ENCODE measurements at regions not wholly inside any gene's neighbourhood (a gene's known extent, or its start where the extent isn't known, plus 50 kb on each side); places are given as distances from the start of the nearest gene placed in this dataset.

- Histone ChIP-seq H3K23ac (ENCODE audit: low read length in 2 of 2) (no peak overlapping the region), H4K91ac (ENCODE audit: low read length) (no peak overlapping the region), H3K18ac (ENCODE audit: low read depth in 1 of 2, low read length in 2 of 2) (no peak overlapping the region), H3K27me3 (ENCODE audit: control insufficient read depth in 1 of 2, insufficient read depth in 1 of 2, low read length in 2 of 2) (peaks cover 0 to 9% of the 10 kb centered on the region in 2 experiments), H3K14ac (ENCODE audit: low read length in 2 of 2) (no peak overlapping the region), H2BK5ac (ENCODE audit: low read depth, low read length, poor library complexity, severe bottlenecking) (no peak overlapping the region), H3K27ac (ENCODE audit: low read length, poor library complexity, severe bottlenecking) (no peak overlapping the region), H3K79me1 (replicated peaks; ENCODE audit: low read length, poor library complexity, severe bottlenecking) (no peaks in the 10 kb centered on the region), H2AK5ac (ENCODE audit: low read length, severe bottlenecking) (no peak overlapping the region), H3K9ac (ENCODE audit: low read length) (no peak overlapping the region), H2BK120ac (ENCODE audit: low read depth, low read length) (no peak overlapping the region), H4K8ac (ENCODE audit: low read length) (no peak overlapping the region), H3K4me3 (ENCODE audit: insufficient read depth in 1 of 2, low read depth in 1 of 2, low read length in 2 of 2) (no peak overlapping the region), H2BK15ac (ENCODE audit: low read depth, poor library complexity, severe bottlenecking) (no peak overlapping the region), H3K4ac (ENCODE audit: low read depth in 1 of 2, low read length in 2 of 2) (no peak overlapping the region), H3K4me2 (ENCODE audit: low read length, poor library complexity, severe bottlenecking) (no peak overlapping the region), H3K9me3 (ENCODE audit: control insufficient read depth, low read length) (no peaks in the 10 kb centered on the region), H3K36me3 (ENCODE audit: control insufficient read depth in 1 of 2, insufficient read depth in 2 of 2, low read depth in 1 of 2, low read length in 2 of 2) (no peaks in the 10 kb centered on the region), H2AFZ (ENCODE audit: low read depth, low read length) (no peak overlapping the region), H3K4me1 (ENCODE audit: control insufficient read depth, insufficient read depth, low read depth, low read length) (no peaks in the 10 kb centered on the region), H2BK12ac (ENCODE audit: low read length in 2 of 2) (no peak overlapping the region)
- DNase-seq = no peak
Observed at GRCh38 chr12:107895966-107896365, 121.5 kb downstream of the ASCL4 start.

- Histone ChIP-seq H3K36me3 (ENCODE audit: control insufficient read depth in 1 of 2, insufficient read depth in 2 of 2, low read depth in 1 of 2, low read length in 2 of 2) (no peaks in the 10 kb centered on the region), H3K27ac (ENCODE audit: low read length, poor library complexity, severe bottlenecking) (no peak overlapping the region), H2BK5ac (ENCODE audit: low read depth, low read length, poor library complexity, severe bottlenecking) (no peak overlapping the region), H3K23ac (ENCODE audit: low read length in 2 of 2) (no peak overlapping the region), H4K91ac (ENCODE audit: low read length) (no peak overlapping the region), H3K79me1 (replicated peaks; ENCODE audit: low read length, poor library complexity, severe bottlenecking) (no peaks in the 10 kb centered on the region), H3K4ac (ENCODE audit: low read depth in 1 of 2, low read length in 2 of 2) (no peak overlapping the region), H4K8ac (ENCODE audit: low read length) (no peak overlapping the region), H3K9me3 (ENCODE audit: control insufficient read depth, low read length) (no peaks in the 10 kb centered on the region), H2BK15ac (ENCODE audit: low read depth, poor library complexity, severe bottlenecking) (no peak overlapping the region), H3K14ac (ENCODE audit: low read length in 2 of 2) (no peak overlapping the region), H3K27me3 (ENCODE audit: control insufficient read depth in 1 of 2, insufficient read depth in 1 of 2, low read length in 2 of 2) (peaks cover 17 to 46% of the 10 kb centered on the region in 2 experiments), H2BK12ac (ENCODE audit: low read length in 2 of 2) (no peak overlapping the region), H2AFZ (ENCODE audit: low read depth, low read length) (no peak overlapping the region), H3K18ac (ENCODE audit: low read depth in 1 of 2, low read length in 2 of 2) (no peak overlapping the region), H3K9ac (ENCODE audit: low read length) (no peak overlapping the region), H3K4me1 (ENCODE audit: control insufficient read depth, insufficient read depth, low read depth, low read length) (peaks cover 5% of the 10 kb centered on the region), H3K4me3 (ENCODE audit: insufficient read depth in 1 of 2, low read depth in 1 of 2, low read length in 2 of 2) (no peak overlapping the region), H3K4me2 (ENCODE audit: low read length, poor library complexity, severe bottlenecking) (no peak overlapping the region), H2BK120ac (ENCODE audit: low read depth, low read length) (no peak overlapping the region), H2AK5ac (ENCODE audit: low read length, severe bottlenecking) (no peak overlapping the region)
- no peak for DNase-seq
- WGBS = no CpG with 5 or more reads among the region's 2 CpGs
Observed at GRCh38 chr12:107900588-107900987, 126.1 kb downstream of the ASCL4 start.

- Histone ChIP-seq H4K8ac (ENCODE audit: low read length) (no peak overlapping the region), H3K9me3 (ENCODE audit: control insufficient read depth, low read length) (no peaks in the 10 kb centered on the region), H2AFZ (ENCODE audit: low read depth, low read length) (no peak overlapping the region), H3K4me3 (ENCODE audit: insufficient read depth in 1 of 2, low read depth in 1 of 2, low read length in 2 of 2) (peak overlapping the region; percentile 12 to 44), H3K79me1 (replicated peaks; ENCODE audit: low read length, poor library complexity, severe bottlenecking) (no peaks in the 10 kb centered on the region), H3K23ac (ENCODE audit: low read length in 2 of 2) (no peak overlapping the region), H3K36me3 (ENCODE audit: control insufficient read depth in 1 of 2, insufficient read depth in 2 of 2, low read depth in 1 of 2, low read length in 2 of 2) (no peaks in the 10 kb centered on the region), H2BK5ac (ENCODE audit: low read depth, low read length, poor library complexity, severe bottlenecking) (no peak overlapping the region), H2AK5ac (ENCODE audit: low read length, severe bottlenecking) (no peak overlapping the region), H3K18ac (ENCODE audit: low read depth in 1 of 2, low read length in 2 of 2) (no peak overlapping the region), H3K4me2 (ENCODE audit: low read length, poor library complexity, severe bottlenecking) (peak overlapping the region; percentile 46), H3K9ac (ENCODE audit: low read length) (no peak overlapping the region), H3K27me3 (ENCODE audit: control insufficient read depth in 1 of 2, insufficient read depth in 1 of 2, low read length in 2 of 2) (peaks cover 21 to 70% of the 10 kb centered on the region in 2 experiments), H3K14ac (ENCODE audit: low read length in 2 of 2) (no peak overlapping the region), H2BK12ac (ENCODE audit: low read length in 2 of 2) (no peak overlapping the region), H2BK15ac (ENCODE audit: low read depth, poor library complexity, severe bottlenecking) (no peak overlapping the region), H3K4me1 (ENCODE audit: control insufficient read depth, insufficient read depth, low read depth, low read length) (peaks cover 5% of the 10 kb centered on the region), H3K27ac (ENCODE audit: low read length, poor library complexity, severe bottlenecking) (no peak overlapping the region), H3K4ac (ENCODE audit: low read depth in 1 of 2, low read length in 2 of 2) (no peak overlapping the region), H4K91ac (ENCODE audit: low read length) (no peak overlapping the region), H2BK120ac (ENCODE audit: low read depth, low read length) (no peak overlapping the region)
- no peak for DNase-seq
- WGBS = 9% methylated on average over 46 of the region's 46 CpGs
Observed at GRCh38 chr12:107903341-107904061, 129.0 kb downstream of the ASCL4 start.

GRCh38 chr12:107906707-107907106, 132.2 kb downstream of the ASCL4 start:
- DNase-seq = no peak
- no peak overlapping the region for H3K4me2 ChIP-seq (ENCODE audit: low read length, poor library complexity, severe bottlenecking)
- 20% methylated on average over 1 of the region's 4 CpGs for WGBS
- H3K14ac ChIP-seq (ENCODE audit: low read length in 2 of 2) = no peak overlapping the region
- H3K4me3 ChIP-seq (ENCODE audit: insufficient read depth in 1 of 2, low read depth in 1 of 2, low read length in 2 of 2) = no peak overlapping the region
- no peak overlapping the region for H3K9ac ChIP-seq (ENCODE audit: low read length)
- no peak overlapping the region for H2BK12ac ChIP-seq (ENCODE audit: low read length in 2 of 2)
- no peaks in the 10 kb centered on the region for H3K79me1 ChIP-seq (replicated peaks; ENCODE audit: low read length, poor library complexity, severe bottlenecking)
- no peak overlapping the region for H2AK5ac ChIP-seq (ENCODE audit: low read length, severe bottlenecking)
- H4K91ac ChIP-seq (ENCODE audit: low read length) = no peak overlapping the region
- H3K4ac ChIP-seq (ENCODE audit: low read depth in 1 of 2, low read length in 2 of 2) = no peak overlapping the region
- no peak overlapping the region for H3K18ac ChIP-seq (ENCODE audit: low read depth in 1 of 2, low read length in 2 of 2)
- H3K27ac ChIP-seq (ENCODE audit: low read length, poor library complexity, severe bottlenecking) = no peak overlapping the region
- H3K23ac ChIP-seq (ENCODE audit: low read length in 2 of 2) = no peak overlapping the region
- H3K27me3 ChIP-seq (ENCODE audit: control insufficient read depth in 1 of 2, insufficient read depth in 1 of 2, low read length in 2 of 2) = peaks cover 21 to 93% of the 10 kb centered on the region in 2 experiments
- no peaks in the 10 kb centered on the region for H3K9me3 ChIP-seq (ENCODE audit: control insufficient read depth, low read length)
- no peak overlapping the region for H2BK5ac ChIP-seq (ENCODE audit: low read depth, low read length, poor library complexity, severe bottlenecking)
- peaks cover 5% of the 10 kb centered on the region for H3K4me1 ChIP-seq (ENCODE audit: control insufficient read depth, insufficient read depth, low read depth, low read length)
- no peak overlapping the region for H2BK120ac ChIP-seq (ENCODE audit: low read depth, low read length)
- H4K8ac ChIP-seq (ENCODE audit: low read length) = no peak overlapping the region
- H2BK15ac ChIP-seq (ENCODE audit: low read depth, poor library complexity, severe bottlenecking) = no peak overlapping the region
- no peaks in the 10 kb centered on the region for H3K36me3 ChIP-seq (ENCODE audit: control insufficient read depth in 1 of 2, insufficient read depth in 2 of 2, low read depth in 1 of 2, low read length in 2 of 2)
- no peak overlapping the region for H2AFZ ChIP-seq (ENCODE audit: low read depth, low read length)
